H1 (cell line): ENCODE measurements at regions not wholly inside any gene's neighbourhood (a gene's known extent, or its start where the extent isn't known, plus 50 kb on each side); places are given as distances from the start of the nearest gene placed in this dataset.

ENCODE experiments used
- CTCF ChIA-PET: fragments of 300-600 bp; sonication (Branson Sonifier 250); formaldehyde crosslinking; loops from one replicate; lab custom pipeline; 2021; ENCODE audit not compliant: partially characterized antibody; lab: Charles Lee
- POLR2A ChIA-PET: fragments of 300-600 bp; sonication (Branson Sonifier 250); formaldehyde crosslinking; loops from one replicate; lab custom pipeline; 2021; ENCODE audit warnings: inconsistent platforms; ENCODE audit not compliant: partially characterized antibody; lab: Charles Lee
- DNase-seq, 2 experiments: peaks; one replicate each; pipeline versions ENCODE4 v3.0.0 to v3.0.0-alpha.2; 2010 to 2022; ENCODE audit warnings: low spot score in 2 of 2, low read depth in 1 of 2, mixed read lengths in 1 of 2
- FAIRE-seq: peaks from 2 replicates; lab custom pipeline; 2011; peaks lifted over from hg19 to GRCh38; lab: Jason Lieb, UNC
- H2AFZ ChIP-seq: 2 replicates; pipeline ENCODE4 v1.8.1; 2012; ENCODE audit warnings: low read length, inconsistent platforms
- H2AK5ac ChIP-seq: 2 replicates; pipeline ENCODE4 v1.6.1; 2013; ENCODE audit warnings: low read depth, low read length
- H2BK120ac ChIP-seq: replicated peaks from 2 replicates; pipeline ENCODE3; 2013; ENCODE audit warnings: low read depth, low read length, inconsistent platforms
- H2BK12ac ChIP-seq: 2 replicates; pipeline ENCODE4 v1.6.1; 2013; ENCODE audit warnings: low read depth, low read length
- H2BK15ac ChIP-seq: 2 replicates; pipeline ENCODE4 v1.6.1; 2013; ENCODE audit warnings: low read length
- H2BK20ac ChIP-seq: 2 replicates; pipeline ENCODE4 v1.6.1; 2013; ENCODE audit warnings: low read length
- H2BK5ac ChIP-seq: 2 replicates; pipeline ENCODE4 v1.6.1; 2013; ENCODE audit warnings: low read depth, low read length
- H3K14ac ChIP-seq: 2 replicates; pipeline ENCODE4 v1.6.1; 2013; ENCODE audit warnings: inconsistent platforms; ENCODE audit not compliant: insufficient read length
- H3K18ac ChIP-seq: 2 replicates; pipeline ENCODE4 v1.6.1; 2013; ENCODE audit warnings: low read length; ENCODE audit errors: extremely low read depth
- H3K23ac ChIP-seq: 2 replicates; pipeline ENCODE4 v1.6.1; 2013; ENCODE audit warnings: inconsistent platforms; ENCODE audit not compliant: insufficient read length
- H3K23me2 ChIP-seq: 2 replicates; pipeline ENCODE4 v1.6.1; 2013; ENCODE audit warnings: low read depth, low read length
- H3K27ac ChIP-seq: 2 replicates; pipeline ENCODE4 v1.6.1; 2011; ENCODE audit warnings: low read depth, low read length, inconsistent platforms
- H3K27me3 ChIP-seq, 4 experiments: replicated peaks in 1 of 4; 1 replicate in 1 of 4; 2 replicates in 3 of 4; pipeline versions ENCODE4 v1.6.1 to v1.8.1; 2011 to 2013; ENCODE audit warnings: low read length in 3 of 4, mild to moderate bottlenecking in 3 of 4, inconsistent platforms in 2 of 4, mixed read lengths in 2 of 4, moderate library complexity in 1 of 4; ENCODE audit not compliant: control insufficient read depth in 3 of 4, insufficient read depth in 3 of 4; ENCODE audit errors: extremely low read depth in 1 of 4
- H3K36me3 ChIP-seq, 4 experiments: 2 replicates each; pipeline versions ENCODE4 v1.6.1 to v1.8.1; 2011 to 2013; ENCODE audit warnings: mild to moderate bottlenecking in 4 of 4, low read length in 3 of 4, moderate library complexity in 2 of 4, control low read depth in 1 of 4, inconsistent platforms in 1 of 4; ENCODE audit not compliant: insufficient read depth in 4 of 4, control insufficient read depth in 2 of 4
- H3K4ac ChIP-seq: replicated peaks from 2 replicates; pipeline ENCODE3; 2013; ENCODE audit warnings: low read length, low read depth, mixed read lengths, inconsistent platforms; ENCODE audit not compliant: insufficient read length
- H3K4me1 ChIP-seq, 4 experiments: replicated peaks in 1 of 4; 1 replicate in 1 of 4; 2 replicates in 3 of 4; pipeline versions ENCODE4 v1.6.1 to v1.8.1; 2011 to 2013; ENCODE audit warnings: low read length in 3 of 4, inconsistent platforms in 2 of 4, mixed read lengths in 1 of 4; ENCODE audit not compliant: insufficient read depth in 4 of 4, control insufficient read depth in 3 of 4
- H3K4me2 ChIP-seq, 2 experiments: 2 replicates each; pipeline versions ENCODE4 v1.6.1 to v1.8.1; 2011 to 2013; ENCODE audit warnings: low read depth in 2 of 2, low read length in 2 of 2, control low read depth in 1 of 2, inconsistent platforms in 1 of 2, mild to moderate bottlenecking in 1 of 2; ENCODE audit not compliant: insufficient read depth in 1 of 2
- H3K4me3 ChIP-seq, 4 experiments: fragments of 200-600, 300-600 bp in 1 of 4; sonication (generic), shearing (Covaris generic), sonication (Bioruptor Twin) in 1 of 4; 2 replicates each; pipeline versions ENCODE4 v1.5.1 to v1.8.1; 2011 to 2016; ENCODE audit warnings: low read length in 4 of 4, low read depth in 3 of 4, control low read depth in 2 of 4, inconsistent platforms in 2 of 4, mild to moderate bottlenecking in 2 of 4, mixed read lengths in 1 of 4, moderate library complexity in 1 of 4; ENCODE audit not compliant: insufficient read depth in 2 of 4; ENCODE audit errors: extremely low read depth in 1 of 4
- H3K56ac ChIP-seq: replicated peaks from 2 replicates; pipeline ENCODE3; 2013; ENCODE audit warnings: low read depth, mild to moderate bottlenecking, mixed read lengths, low read length, inconsistent platforms; ENCODE audit not compliant: insufficient read length
- H3K79me1 ChIP-seq: 2 replicates; pipeline ENCODE4 v1.6.1; 2013; ENCODE audit warnings: low read depth, low read length, control low read depth
- H3K79me2 ChIP-seq, 2 experiments: 2 replicates each; pipeline versions ENCODE4 v1.6.1 to v1.8.1; 2012 to 2013; ENCODE audit warnings: low read length in 2 of 2, mild to moderate bottlenecking in 2 of 2, inconsistent platforms in 1 of 2; ENCODE audit not compliant: insufficient read depth in 2 of 2, control insufficient read depth in 1 of 2
- H3K9ac ChIP-seq, 4 experiments: replicated peaks in 1 of 4; 1 replicate in 1 of 4; 2 replicates in 3 of 4; pipeline versions ENCODE4 v1.6.1 to v1.8.1; 2011 to 2013; ENCODE audit warnings: low read depth in 3 of 4, low read length in 3 of 4, control low read depth in 2 of 4, mild to moderate bottlenecking in 2 of 4, moderate library complexity in 2 of 4, inconsistent platforms in 1 of 4; ENCODE audit errors: extremely low read depth in 1 of 4
- H3K9me3 ChIP-seq, 2 experiments: 2 replicates each; pipeline versions ENCODE4 v1.6.1 to v1.8.1; 2012 to 2013; ENCODE audit warnings: mild to moderate bottlenecking in 2 of 2, moderate library complexity in 2 of 2, control low read depth in 1 of 2, inconsistent platforms in 1 of 2, low read depth in 1 of 2, low read length in 1 of 2, mixed read lengths in 1 of 2; ENCODE audit not compliant: insufficient read depth in 2 of 2
- H4K20me1 ChIP-seq, 2 experiments: replicated peaks in 1 of 2; 2 replicates each; pipeline versions ENCODE3 to v1.8.1; 2011 to 2013; ENCODE audit warnings: inconsistent platforms in 2 of 2, low read length in 2 of 2, mild to moderate bottlenecking in 1 of 2; ENCODE audit not compliant: insufficient read depth in 2 of 2, control insufficient read depth in 1 of 2
- H4K5ac ChIP-seq: 2 replicates; pipeline ENCODE4 v1.6.1; 2013; ENCODE audit warnings: low read length, low read depth, mixed read lengths, inconsistent platforms; ENCODE audit not compliant: insufficient read length
- H4K8ac ChIP-seq: 2 replicates; pipeline ENCODE4 v1.8.0; 2013; ENCODE audit warnings: mild to moderate bottlenecking, moderate library complexity, low read length, inconsistent platforms; ENCODE audit not compliant: insufficient read depth; ENCODE audit errors: extremely low read depth
- H4K91ac ChIP-seq: replicated peaks from 2 replicates; pipeline ENCODE3; 2013; ENCODE audit warnings: low read length, mixed read lengths, inconsistent platforms; ENCODE audit not compliant: insufficient read length
- KDM1A ChIP-seq: fragments of 200-600, 300-600 bp; sonication (generic); IDR thresholded peaks from 2 replicates; pipeline ENCODE4 v1.7.1; 2016; ENCODE audit warnings: mild to moderate bottlenecking, low read length, borderline replicate concordance
- RBBP5 ChIP-seq: IDR thresholded peaks from 2 replicates; pipeline ENCODE4 v1.7.1; 2012; ENCODE audit warnings: low read depth, mild to moderate bottlenecking, inconsistent platforms, low read length, moderate library complexity, borderline replicate concordance
- USF2 ChIP-seq: IDR thresholded peaks from 2 replicates; pipeline ENCODE4 v1.6.1; 2011; ENCODE audit warnings: low read length, improper control_type of control experiment
- WGBS, 2 experiments: shearing (Covaris generic) in 1 of 2; methylation state at CpG; one replicate each; pipeline versions ENCODE4 v1.1.6 to v1.1.7; 2013 to 2015; ENCODE audit warnings: low lambda C conversion rate in 2 of 2, mixed read lengths in 2 of 2, inconsistent platforms in 1 of 2, low coverage in 1 of 2, missing lambda C conversion rate in 1 of 2; ENCODE audit not compliant: insufficient replicate concordance in 2 of 2, insufficient coverage in 1 of 2, insufficient read length in 1 of 2; ENCODE audit errors: extremely low coverage in 1 of 2, missing lambda C conversion rate in 1 of 2; 5-methylcytosine and 5-hydroxymethylcytosine counted together

GRCh38 chr2:204138206-204138605, 201.6 kb downstream of the ICOS start:
- H4K8ac ChIP-seq = no peak overlapping the region
- no peak overlapping the region for H2AFZ ChIP-seq
- no peaks in the 10 kb centered on the region for H3K27me3 ChIP-seq
- H2BK120ac ChIP-seq = no peak overlapping the region
- H4K20me1 ChIP-seq = no peaks in the 10 kb centered on the region
- no peaks in the 10 kb centered on the region for H3K23me2 ChIP-seq
- H2BK12ac ChIP-seq = no peak overlapping the region
- H3K27ac ChIP-seq = no peak overlapping the region
- ChIA-PET CTCF (interaction anchor here (0.7 to 1.6 kb wide), 4 partner anchors 68 to 395 kb away, joined by 3 to 4 read pairs (median 3); no protein-coding TSS in a partner anchor), POLR2A (no interaction called here)
- no peak overlapping the region for H3K4me3 ChIP-seq
- no peak overlapping the region for H3K4me2 ChIP-seq
- no peak overlapping the region for H3K14ac ChIP-seq
- no peaks in the 10 kb centered on the region for H3K9me3 ChIP-seq
- no peak overlapping the region for H4K91ac ChIP-seq
- H3K36me3 ChIP-seq = no peaks in the 10 kb centered on the region
- no peak overlapping the region for H3K18ac ChIP-seq
- 83% methylated on average over 2 of the region's 2 CpGs; no CpG with 5 or more reads in 1 of the 2 experiments for WGBS, 2 experiments
- H2BK15ac ChIP-seq = no peak overlapping the region
- no peaks in the 10 kb centered on the region for H3K79me1 ChIP-seq
- H3K56ac ChIP-seq = no peak overlapping the region
- H3K23ac ChIP-seq = no peak overlapping the region
- H2AK5ac ChIP-seq = no peak overlapping the region
- H2BK5ac ChIP-seq = no peak overlapping the region
- no peak overlapping the region for H3K4ac ChIP-seq
- H3K9ac ChIP-seq = no peak overlapping the region
- H4K5ac ChIP-seq = no peak overlapping the region
- FAIRE-seq (no peak), DNase-seq (no peak)
- no peak overlapping the region for H2BK20ac ChIP-seq
- H3K4me1 ChIP-seq = peaks cover 0 to 4% (median 0%) of the 10 kb centered on the region in 4 experiments; a peak in 1 of 7 replicates
- no peaks in the 10 kb centered on the region for H3K79me2 ChIP-seq
- no peak for TF ChIP-seq RBBP5
- no peak for TF ChIP-seq USF2
- no peak for TF ChIP-seq KDM1A
